A549 (cell line): ENCODE measurements at regions not wholly inside any gene's neighbourhood (a gene's known extent, or its start where the extent isn't known, plus 50 kb on each side); places are given as distances from the start of the nearest gene placed in this dataset.

Experiments
- ATAC-seq, 2 experiments: fragments of 200-7000 bp in 1 of 2; fragments of >200 bp in 1 of 2; cut with Nextera tagmentation in 1 of 2; cut with Tn5 transposase in 1 of 2; 3 replicates each; pipeline versions ENCODE4 v1.8.0 to v1.9.1; 2018 to 2020; ENCODE audit warnings: mild to moderate bottlenecking in 1 of 2, moderate library complexity in 1 of 2
- CTCF ChIA-PET: fragments of 300-600 bp; sonication (Branson Sonifier 250); formaldehyde crosslinking; extraction: SDS; loops from one replicate; lab custom pipeline; 2021; ENCODE audit warnings: antibody characterized with exemption, inconsistent platforms; lab: Yijun Ruan, JAX
- POLR2A ChIA-PET: fragments of 350-600 bp; formaldehyde crosslinking; extraction: SDS; loops from one replicate; lab custom pipeline; 2021; ENCODE audit warnings: antibody characterized with exemption, inconsistent platforms; lab: Yijun Ruan, JAX
- DNase-seq, 2 experiments: peaks; one replicate each; pipeline versions ENCODE4 v3.0.0 to v3.0.0-alpha.2; 2011 to 2016; ENCODE audit warnings: low read depth in 1 of 2, low spot score in 1 of 2
- FAIRE-seq: peaks from 2 replicates; lab custom pipeline; 2011; peaks lifted over from hg19 to GRCh38; lab: Jason Lieb, UNC
- H3K27ac ChIP-seq, 2 experiments: fragments of >200 bp; sonication (Bioruptor Twin); formaldehyde crosslinking; 3 replicates each; pipeline ENCODE4 v1.5.1; 2016 to 2017
- H3K4me1 ChIP-seq: fragments of >200 bp; sonication (Bioruptor Twin); formaldehyde crosslinking; 3 replicates; pipeline ENCODE4 v1.6.1; 2016
- H3K4me2 ChIP-seq: fragments of >200 bp; sonication (Bioruptor Twin); formaldehyde crosslinking; 3 replicates; pipeline ENCODE4 v1.6.1; 2016
- H3K4me3 ChIP-seq: fragments of >200 bp; sonication (Bioruptor Twin); formaldehyde crosslinking; 3 replicates; pipeline ENCODE4 v1.5.1; 2016
- H3K9me3 ChIP-seq: fragments of >200 bp; sonication (Bioruptor Twin); formaldehyde crosslinking; 3 replicates; pipeline ENCODE4 v1.6.1; 2016
- BCL3 ChIP-seq: fragments of >200 bp; sonication (Bioruptor Twin); formaldehyde crosslinking; IDR thresholded peaks from 3 replicates; pipeline ENCODE4 v1.6.1; 2016
- CHD2 ChIP-seq: fragments of 150-350 bp; IDR thresholded peaks from 2 replicates; pipeline ENCODE4 v1.6.1; 2014; ENCODE audit warnings: low read length; ENCODE audit not compliant: partially characterized antibody
- EHF ChIP-seq: fragments of 250-450 bp; sonication (Bioruptor Pico); IDR thresholded peaks from 2 replicates; pipeline ENCODE4 v1.5.0; 2020; ENCODE audit warnings: mild to moderate bottlenecking
- EHMT2 ChIP-seq: fragments of 200-600 bp; sonication (generic); IDR thresholded peaks from 2 replicates; pipeline ENCODE4 v1.6.1; 2016; ENCODE audit warnings: antibody characterized with exemption, low read depth, mild to moderate bottlenecking, moderate library complexity
- ELK1 ChIP-seq: fragments of 150-350 bp; IDR thresholded peaks from 2 replicates; pipeline ENCODE4 v1.6.1; 2014; ENCODE audit warnings: low read depth, mild to moderate bottlenecking, low read length
- EP300 ChIP-seq, 2 experiments: fragments of >200 bp; sonication (Bioruptor Twin); formaldehyde crosslinking; IDR thresholded peaks; 2 replicates in 1 of 2; 3 replicates in 1 of 2; pipeline ENCODE4 v1.6.1; 2016 to 2017
- FOSB ChIP-seq: fragments of 250-450 bp; sonication (Bioruptor Pico); IDR thresholded peaks from 2 replicates; pipeline ENCODE4 v1.5.0; 2020; ENCODE audit warnings: mild to moderate bottlenecking, moderate library complexity
- FOSL2 ChIP-seq, 2 experiments: fragments of 450-650 bp in 1 of 2; fragments of >200 bp in 1 of 2; sonication (Bioruptor Twin) in 1 of 2; formaldehyde crosslinking; IDR thresholded peaks; 2 replicates each; pipeline versions ENCODE4 v1.5.0 to v1.6.1; 2016 to 2020; ENCODE audit warnings: mild to moderate bottlenecking in 1 of 2, moderate library complexity in 1 of 2
- GATA3 ChIP-seq: IDR thresholded peaks from 2 replicates; pipeline ENCODE4 v1.6.1; 2012; ENCODE audit warnings: borderline replicate concordance
- HDAC2 ChIP-seq: fragments of 200-600 bp; sonication (generic); IDR thresholded peaks from 2 replicates; pipeline ENCODE4 v1.6.1; 2016
- HEYL ChIP-seq: fragments of 250-450 bp; sonication (Bioruptor Pico); IDR thresholded peaks from 2 replicates; pipeline ENCODE4 v1.8.0; 2021; ENCODE audit warnings: mild to moderate bottlenecking, moderate library complexity
- POLR2A ChIP-seq: IDR thresholded peaks from 2 replicates; pipeline ENCODE4 v1.6.1; 2012; ENCODE audit warnings: mild to moderate bottlenecking, low read length
- POLR2AphosphoS2 ChIP-seq: conservative IDR thresholded peaks from 2 replicates; pipeline ENCODE4 v1.6.1; 2012; ENCODE audit warnings: low read length, improper control_type of control experiment, inconsistent platforms
- REST ChIP-seq: fragments of 200-600 bp; sonication (generic); IDR thresholded peaks from 2 replicates; pipeline ENCODE4 v1.6.1; 2016; ENCODE audit warnings: antibody characterized with exemption, mild to moderate bottlenecking, moderate library complexity
- SREBF2 ChIP-seq: fragments of 450-650 bp; IDR thresholded peaks from 2 replicates; pipeline ENCODE4 v1.6.1; 2014; ENCODE audit warnings: mild to moderate bottlenecking, moderate library complexity
- USF2 ChIP-seq: fragments of 450-650 bp; IDR thresholded peaks from 2 replicates; pipeline ENCODE4 v1.6.1; 2014; ENCODE audit warnings: antibody characterized with exemption
- ZFP36 ChIP-seq: fragments of 450-650 bp; IDR thresholded peaks from 2 replicates; pipeline ENCODE4 v1.6.1; 2014; ENCODE audit warnings: borderline replicate concordance; ENCODE audit not compliant: partially characterized antibody
- ZNF302 ChIP-seq: fragments of 250-450 bp; sonication (Bioruptor Pico); IDR thresholded peaks from 2 replicates; pipeline ENCODE4 v1.9.0; 2021; ENCODE audit warnings: inconsistent platforms, mild to moderate bottlenecking, moderate library complexity
- WGBS: methylation state at CpG from one replicate; pipeline ENCODE4 v1.1.6; 2017; ENCODE audit errors: missing lambda C conversion rate; 5-methylcytosine and 5-hydroxymethylcytosine counted together

- CTCF ChIA-PET: no interaction called here
- no peak overlapping the region for H3K4me2 ChIP-seq
- no peaks in the 10 kb centered on the region for H3K4me1 ChIP-seq
- no peak for DNase-seq
- TF ChIP-seq EHMT2 (no peak), EHF (CRISPR knock-in tag) (no peak), HEYL (CRISPR knock-in tag) (no peak), ZNF302 (CRISPR knock-in tag) (no peak), POLR2A (no peak), CHD2 (no peak), ELK1 (no peak), POLR2AphosphoS2 (no peak), GATA3 (no peak), FOSB (CRISPR knock-in tag) (no peak), EP300 (IDR thresholded peaks at IDR 0.05) (no peak), BCL3 (no peak), ZFP36 (no peak), SREBF2 (no peak), HDAC2 (no peak), USF2 (no peak), REST (no peak)
- TF ChIP-seq, all 56 proteins: peak for 0
- WGBS: 14% methylated on average over 3 of the region's 5 CpGs
- no peak for ATAC-seq
- H3K27ac ChIP-seq: no peak overlapping the region
- no peaks in the 10 kb centered on the region for H3K9me3 ChIP-seq
- no peak overlapping the region for H3K4me3 ChIP-seq
- POLR2A ChIA-PET: no interaction called here
- no peak for FAIRE-seq
These were observed 228.8 kb downstream of the FBXO15 start for GRCh38 chr18:73918816-73919215.

- Histone ChIP-seq H3K4me1 (no peaks in the 10 kb centered on the region), H3K9me3 (no peaks in the 10 kb centered on the region), H3K4me2 (no peak overlapping the region), H3K4me3 (no peak overlapping the region), H3K27ac (no peak overlapping the region)
- WGBS: 78% methylated on average over 1 of the region's 1 CpG
- ChIA-PET CTCF (interaction anchor here (0.7 kb wide), 1 partner anchor 829 kb away, joined by 3 read pairs; no protein-coding TSS in a partner anchor), POLR2A (no interaction called here)
- no peak for DNase-seq
- no peak for FAIRE-seq
- TF ChIP-seq EP300 (IDR thresholded peaks at IDR 0.05): no peak
- TF ChIP-seq USF2: no peak
- TF ChIP-seq FOSL2 (IDR thresholded peaks at IDR 0.05): no peak
- no peak for TF ChIP-seq FOSL2 (CRISPR knock-in tag; IDR thresholded peaks at IDR 0.05)
- ATAC-seq: no peak
These were observed 230.6 kb downstream of the FBXO15 start for GRCh38 chr18:73917046-73917445.
